HG02759 (cell line): ENCODE measurements at regions not wholly inside any gene's neighbourhood (a gene's known extent, or its start where the extent isn't known, plus 50 kb on each side); places are given as distances from the start of the nearest gene placed in this dataset.
"Not testable (repeated sequence)": the region's sequence is repeated elsewhere in the genome, so short reads cannot be mapped to it uniquely, and the experiment has no call there.

Experiments
- ATAC-seq: cut with Tn5 transposase; IDR thresholded peaks from one replicate; pipeline ENCODE4 v1.9.1; 2021; ENCODE audit warnings: mild to moderate bottlenecking, moderate library complexity; ENCODE audit not compliant: unreplicated experiment

- ATAC-seq, result no peak
Observed at GRCh38 chr5:162603443-162604070, 536.0 kb downstream of the GABRG2 start.

GRCh38 chr5:162607879-162608278 lies 540.3 kb downstream of the GABRG2 start:
- no peak for ATAC-seq

- ATAC-seq, result not testable (repeated sequence)
Observed at GRCh38 chr5:162621726-162622263, 554.2 kb downstream of the GABRG2 start.

- ATAC-seq, result no peak
Observed at GRCh38 chr5:162624110-162624509, 556.5 kb downstream of the GABRG2 start.

- no peak for ATAC-seq
Observed at GRCh38 chr5:162637481-162637880, 569.9 kb downstream of the GABRG2 start.

- ATAC-seq, result no peak
Observed at GRCh38 chr5:162638849-162639248, 571.3 kb downstream of the GABRG2 start.

- no peak for ATAC-seq
Observed at GRCh38 chr5:162641142-162641813, 573.7 kb downstream of the GABRG2 start.

GRCh38 chr5:162654661-162655405 lies 587.3 kb downstream of the GABRG2 start:
- no peak for ATAC-seq

GRCh38 chr5:162657076-162657475 lies 589.5 kb downstream of the GABRG2 start:
- no peak for ATAC-seq

GRCh38 chr5:162664846-162665245 lies 597.3 kb downstream of the GABRG2 start:
- no peak for ATAC-seq

- no peak for ATAC-seq
Observed at GRCh38 chr5:162668926-162669325, 601.4 kb downstream of the GABRG2 start.

GRCh38 chr5:162672061-162672460 lies 604.5 kb downstream of the GABRG2 start:
- ATAC-seq, result no peak

- ATAC-seq, result no peak
Observed at GRCh38 chr5:162683284-162683683, 615.7 kb downstream of the GABRG2 start.

GRCh38 chr5:162684145-162684544 lies 616.6 kb downstream of the GABRG2 start:
- ATAC-seq, result no peak

- ATAC-seq, result no peak
Observed at GRCh38 chr5:162685302-162685701, 617.7 kb downstream of the GABRG2 start.

GRCh38 chr5:162696272-162696671 lies 628.7 kb downstream of the GABRG2 start:
- ATAC-seq, result not testable (repeated sequence)

- no peak for ATAC-seq
Observed at GRCh38 chr5:162699361-162699760, 631.8 kb downstream of the GABRG2 start.

GRCh38 chr5:162703914-162704313 lies 636.3 kb downstream of the GABRG2 start:
- no peak for ATAC-seq

- no peak for ATAC-seq
Observed at GRCh38 chr5:162711244-162711643, 643.7 kb downstream of the GABRG2 start.

GRCh38 chr5:162719720-162720119 lies 652.1 kb downstream of the GABRG2 start:
- ATAC-seq, result no peak

- no peak for ATAC-seq
Observed at GRCh38 chr5:162721125-162721524, 653.6 kb downstream of the GABRG2 start.

GRCh38 chr5:162752612-162753011 lies 684.8 kb upstream of the CCNG1 start:
- no peak for ATAC-seq
